H9 (cell line): ENCODE measurements at regions not wholly inside any gene's neighbourhood (a gene's known extent, or its start where the extent isn't known, plus 50 kb on each side); places are given as distances from the start of the nearest gene placed in this dataset.

Experiments used
- DNase-seq: peaks from one replicate; pipeline ENCODE4 v3.0.0-alpha.2; 2017
- H2AFZ ChIP-seq: one replicate; pipeline ENCODE4 v1.6.1; 2013; ENCODE audit warnings: mild to moderate bottlenecking, low read length, control low read depth, moderate library complexity
- H2AK5ac ChIP-seq: 2 replicates; pipeline ENCODE4 v1.6.1; 2013; ENCODE audit warnings: low read length, control low read depth, mixed read lengths; ENCODE audit not compliant: insufficient read length
- H2BK120ac ChIP-seq: one replicate; pipeline ENCODE4 v1.6.1; 2013; ENCODE audit warnings: low read depth, mild to moderate bottlenecking, low read length, control low read depth, inconsistent platforms; ENCODE audit not compliant: poor library complexity, severe bottlenecking
- H2BK12ac ChIP-seq: 2 replicates; pipeline ENCODE4 v1.6.1; 2013; ENCODE audit warnings: low read length, control low read depth, mixed read lengths, low read depth; ENCODE audit not compliant: insufficient read length
- H2BK15ac ChIP-seq: 2 replicates; pipeline ENCODE4 v1.6.1; 2013; ENCODE audit warnings: low read depth, low read length, control low read depth
- H2BK20ac ChIP-seq: one replicate; pipeline ENCODE4 v1.6.1; 2013; ENCODE audit warnings: low read depth, mild to moderate bottlenecking, low read length, control low read depth, inconsistent platforms; ENCODE audit not compliant: poor library complexity, severe bottlenecking
- H2BK5ac ChIP-seq: 2 replicates; pipeline ENCODE4 v1.6.1; 2013; ENCODE audit warnings: low read length, control low read depth, mixed read lengths; ENCODE audit not compliant: insufficient read length
- H3K14ac ChIP-seq: 2 replicates; pipeline ENCODE4 v1.6.1; 2013; ENCODE audit warnings: low read length, control low read depth; ENCODE audit not compliant: insufficient read depth
- H3K18ac ChIP-seq: 2 replicates; pipeline ENCODE4 v1.6.1; 2013; ENCODE audit warnings: low read depth, mild to moderate bottlenecking, mixed read lengths, low read length, control low read depth; ENCODE audit not compliant: insufficient read length
- H3K23ac ChIP-seq: 2 replicates; pipeline ENCODE4 v1.6.1; 2013; ENCODE audit warnings: low read length, control low read depth, mixed read lengths, low read depth; ENCODE audit not compliant: insufficient read length
- H3K23me2 ChIP-seq: 2 replicates; pipeline ENCODE4 v1.6.1; 2013; ENCODE audit warnings: low read depth, mild to moderate bottlenecking, mixed read lengths, low read length, control low read depth; ENCODE audit not compliant: insufficient read length, poor library complexity, severe bottlenecking
- H3K27ac ChIP-seq: 2 replicates; pipeline ENCODE4 v1.5.1; 2013; ENCODE audit warnings: low read length, control low read depth, mixed read lengths, low read depth; ENCODE audit not compliant: insufficient read length
- H3K27me3 ChIP-seq: 2 replicates; pipeline ENCODE4 v1.6.1; 2013; ENCODE audit warnings: low read length, control low read depth, inconsistent platforms; ENCODE audit not compliant: insufficient read depth
- H3K4ac ChIP-seq: 2 replicates; pipeline ENCODE4 v1.6.1; 2013; ENCODE audit warnings: low read depth, mild to moderate bottlenecking, control low read depth, inconsistent platforms, low read length, moderate library complexity
- H3K4me1 ChIP-seq: 2 replicates; pipeline ENCODE4 v1.6.1; 2013; ENCODE audit warnings: low read length, control low read depth, inconsistent platforms; ENCODE audit not compliant: insufficient read depth
- H3K4me2 ChIP-seq: 2 replicates; pipeline ENCODE4 v1.6.1; 2013; ENCODE audit warnings: low read length, control low read depth, mixed read lengths; ENCODE audit not compliant: insufficient read length, insufficient read depth
- H3K56ac ChIP-seq: 2 replicates; pipeline ENCODE4 v1.6.1; 2013; ENCODE audit warnings: low read depth, mild to moderate bottlenecking, mixed read lengths, low read length, control low read depth; ENCODE audit not compliant: insufficient read length
- H3K79me1 ChIP-seq: 2 replicates; pipeline ENCODE4 v1.6.1; 2013; ENCODE audit warnings: low read depth, mild to moderate bottlenecking, moderate library complexity, low read length, control low read depth, inconsistent platforms; ENCODE audit not compliant: insufficient read depth, poor library complexity, severe bottlenecking
- H3K79me2 ChIP-seq: 2 replicates; pipeline ENCODE4 v1.6.1; 2013; ENCODE audit warnings: low read length, control low read depth, inconsistent platforms; ENCODE audit not compliant: insufficient read depth
- H3K9ac ChIP-seq: 2 replicates; pipeline ENCODE4 v1.6.1; 2013; ENCODE audit warnings: low read length, control low read depth, mixed read lengths; ENCODE audit not compliant: insufficient read length; ENCODE audit errors: extremely low read depth
- H3K9me3 ChIP-seq: one replicate; pipeline ENCODE4 v1.6.1; 2013; ENCODE audit warnings: low read depth, low read length, inconsistent platforms; ENCODE audit not compliant: control insufficient read depth
- H3T11ph ChIP-seq: one replicate; pipeline ENCODE4 v1.6.1; 2013; ENCODE audit warnings: mild to moderate bottlenecking, low read length, control low read depth, inconsistent platforms
- H4K20me1 ChIP-seq: one replicate; pipeline ENCODE4 v1.6.1; 2013; ENCODE audit not compliant: control insufficient read depth, insufficient read length, insufficient read depth
- H4K5ac ChIP-seq: 2 replicates; pipeline ENCODE4 v1.6.1; 2013; ENCODE audit warnings: low read depth, mild to moderate bottlenecking, mixed read lengths, low read length, control low read depth; ENCODE audit not compliant: insufficient read length
- H4K8ac ChIP-seq: replicated peaks from 2 replicates; pipeline ENCODE4 v1.6.1; 2013; ENCODE audit warnings: low read length, control low read depth, mixed read lengths, low read depth; ENCODE audit not compliant: insufficient read length
- H4K91ac ChIP-seq: 2 replicates; pipeline ENCODE4 v1.6.1; 2013; ENCODE audit warnings: low read depth, mild to moderate bottlenecking, moderate library complexity, mixed read lengths, low read length, control low read depth; ENCODE audit not compliant: insufficient read length
- H3K27ac Mint-ChIP-seq, 3 experiments: 2 replicates in 2 of 3; 3 replicates in 1 of 3; pipeline ENCODE4 v1.8.0; 2020 to 2021; ENCODE audit warnings: mixed read lengths in 3 of 3, mild to moderate bottlenecking in 1 of 3, moderate library complexity in 1 of 3
- H3K27me3 Mint-ChIP-seq: 2 replicates; pipeline ENCODE4 v1.8.0; 2021; ENCODE audit warnings: low read depth, mild to moderate bottlenecking, moderate library complexity, mixed read lengths
- H3K36me3 Mint-ChIP-seq, 3 experiments: 2 replicates in 2 of 3; 3 replicates in 1 of 3; pipeline ENCODE4 v1.8.0; 2020 to 2021; ENCODE audit warnings: low read depth in 3 of 3, mixed read lengths in 3 of 3; ENCODE audit not compliant: insufficient read depth in 1 of 3
- H3K4me1 Mint-ChIP-seq, 2 experiments: 2 replicates each; pipeline ENCODE4 v1.8.0; 2020; ENCODE audit warnings: mixed read lengths in 2 of 2
- H3K4me3 Mint-ChIP-seq, 2 experiments: 2 replicates in 1 of 2; 3 replicates in 1 of 2; pipeline ENCODE4 v1.8.0; 2020 to 2021; ENCODE audit warnings: mild to moderate bottlenecking in 2 of 2, mixed read lengths in 2 of 2, moderate library complexity in 1 of 2
- H3K9me3 Mint-ChIP-seq, 2 experiments: 2 replicates in 1 of 2; 3 replicates in 1 of 2; pipeline ENCODE4 v1.8.0; 2020; ENCODE audit warnings: mild to moderate bottlenecking in 2 of 2, mixed read lengths in 2 of 2, moderate library complexity in 1 of 2
- CTCF ChIP-seq: fragments of 200-600 bp; sonication (generic); conservative IDR thresholded peaks from 3 replicates; pipeline ENCODE4 v1.8.0; 2021; ENCODE audit warnings: antibody characterized with exemption, mild to moderate bottlenecking
- WGBS: extraction: QIAGEN DNeasy Blood & Tissue Kit; methylation state at CpG from one replicate; pipeline ENCODE4 v1.1.7; 2013; ENCODE audit warnings: missing lambda C conversion rate, low lambda C conversion rate, mixed read lengths; ENCODE audit not compliant: insufficient read length; ENCODE audit errors: extremely low coverage; 5-methylcytosine and 5-hydroxymethylcytosine counted together

- Histone ChIP-seq H2BK15ac (no peak overlapping the region), H2BK120ac (no peak overlapping the region), H3K14ac (no peak overlapping the region), H2BK12ac (no peak overlapping the region), H3K9me3 (no peaks in the 10 kb centered on the region), H3K9ac (no peak overlapping the region), H4K91ac (no peak overlapping the region), H3K4ac (no peak overlapping the region), H2BK20ac (no peak overlapping the region), H3K27ac (no peak overlapping the region), H3K23me2 (no peaks in the 10 kb centered on the region), H4K20me1 (no peaks in the 10 kb centered on the region), H2AFZ (no peak overlapping the region), H3T11ph (no peak overlapping the region), H2AK5ac (no peak overlapping the region), H3K56ac (no peak overlapping the region), H3K27me3 (no peaks in the 10 kb centered on the region; the same call in 1 of the 2 replicates), H4K8ac (no peak overlapping the region), H3K79me2 (no peaks in the 10 kb centered on the region), H3K79me1 (no peaks in the 10 kb centered on the region), H3K23ac (no peak overlapping the region), H2BK5ac (no peak overlapping the region), H3K18ac (no peak overlapping the region), H4K5ac (no peak overlapping the region), H3K4me1 (no peaks in the 10 kb centered on the region), H3K4me2 (no peak overlapping the region)
- DNase-seq: no peak
- no peak overlapping the region for H3K27ac Mint-ChIP-seq
- H3K4me1 Mint-ChIP-seq: peaks cover 3 to 7% of the 10 kb centered on the region in 2 experiments; a peak in 2 of 4 replicates
- no peak for TF ChIP-seq CTCF
- H3K9me3 Mint-ChIP-seq: no peaks in the 10 kb centered on the region
- no peaks in the 10 kb centered on the region for H3K36me3 Mint-ChIP-seq
- H3K27me3 Mint-ChIP-seq: peaks cover 2% of the 10 kb centered on the region
- no peak overlapping the region for H3K4me3 Mint-ChIP-seq
- WGBS: no CpG with 5 or more reads among the region's 7 CpGs
Measured at GRCh38 chr16:66036184-66036583, 330.3 kb upstream of the CDH5 start.
